DMS153 (cell line): ENCODE measurements at regions not wholly inside any gene's neighbourhood (a gene's known extent, or its start where the extent isn't known, plus 50 kb on each side); places are given as distances from the start of the nearest gene placed in this dataset.
"Not testable (repeated sequence)": the region's sequence is repeated elsewhere in the genome, so short reads cannot be mapped to it uniquely, and the experiment has no call there.

Experiments used
- DNase-seq: peaks from one replicate; lab custom pipeline; 2025; lab: John Stamatoyannopoulos, UW

GRCh38 chr2:84048964-84049363, 410.1 kb downstream of the SUCLG1 start:
- no peak for DNase-seq

- no peak for DNase-seq
Observed at GRCh38 chr2:84041506-84041905, 417.6 kb downstream of the SUCLG1 start.

GRCh38 chr2:84040281-84040680, 418.8 kb downstream of the SUCLG1 start:
- no peak for DNase-seq

- DNase-seq, result no peak
Observed at GRCh38 chr2:84038866-84039265, 420.2 kb downstream of the SUCLG1 start.

GRCh38 chr2:84033347-84033974, 425.6 kb downstream of the SUCLG1 start:
- DNase-seq, result no peak

- DNase-seq, result no peak
Observed at GRCh38 chr2:84031312-84032050, 427.6 kb downstream of the SUCLG1 start.

- no peak for DNase-seq
Observed at GRCh38 chr2:84029903-84030575, 429.0 kb downstream of the SUCLG1 start.

- no peak for DNase-seq
Observed at GRCh38 chr2:84026818-84027217, 432.3 kb downstream of the SUCLG1 start.

- DNase-seq, result no peak
Observed at GRCh38 chr2:84022810-84023431, 436.2 kb downstream of the SUCLG1 start.

GRCh38 chr2:84017010-84017409, 442.1 kb downstream of the SUCLG1 start:
- no peak for DNase-seq

GRCh38 chr2:84016183-84016582, 442.9 kb downstream of the SUCLG1 start:
- no peak for DNase-seq

- DNase-seq, result no peak
Observed at GRCh38 chr2:83997889-83998288, 461.2 kb downstream of the SUCLG1 start.

- no peak for DNase-seq
Observed at GRCh38 chr2:83994633-83995179, 464.4 kb downstream of the SUCLG1 start.

GRCh38 chr2:83993873-83994632, 465.0 kb downstream of the SUCLG1 start:
- no peak for DNase-seq

GRCh38 chr2:83991992-83992391, 467.1 kb downstream of the SUCLG1 start:
- DNase-seq, result no peak

- DNase-seq, result no peak
Observed at GRCh38 chr2:83990636-83991035, 468.4 kb downstream of the SUCLG1 start.

- DNase-seq, result not testable (repeated sequence)
Observed at GRCh38 chr2:83976628-83977027, 482.5 kb downstream of the SUCLG1 start.

GRCh38 chr2:83972128-83972527, 487.0 kb downstream of the SUCLG1 start:
- no peak for DNase-seq

- no peak for DNase-seq
Observed at GRCh38 chr2:83971547-83971946, 487.5 kb downstream of the SUCLG1 start.

- no peak for DNase-seq
Observed at GRCh38 chr2:83970217-83970929, 488.7 kb downstream of the SUCLG1 start.

- DNase-seq, result no peak
Observed at GRCh38 chr2:83969085-83969484, 490.0 kb downstream of the SUCLG1 start.
